IPS DF 6.9 (cell line): ENCODE measurements at regions not wholly inside any gene's neighbourhood (a gene's known extent, or its start where the extent isn't known, plus 50 kb on each side); places are given as distances from the start of the nearest gene placed in this dataset.

Source experiments
- DNase-seq: peaks from one replicate; pipeline ENCODE4 v3.0.0-alpha.2; 2013; ENCODE audit warnings: low read depth, low spot score
- H3K27ac ChIP-seq: one replicate; pipeline ENCODE4 v1.5.1; 2013; ENCODE audit warnings: low read length, control low read depth
- H3K27me3 ChIP-seq: 2 replicates; pipeline ENCODE4 v1.6.1; 2013; ENCODE audit warnings: mild to moderate bottlenecking, low read length; ENCODE audit not compliant: control insufficient read depth, insufficient read depth
- H3K36me3 ChIP-seq: 2 replicates; pipeline ENCODE4 v1.6.1; 2013; ENCODE audit warnings: low read length; ENCODE audit not compliant: control insufficient read depth, insufficient read depth
- H3K4me1 ChIP-seq: 2 replicates; pipeline ENCODE4 v1.6.1; 2013; ENCODE audit warnings: low read length; ENCODE audit not compliant: control insufficient read depth, insufficient read depth
- H3K4me3 ChIP-seq: 2 replicates; pipeline ENCODE4 v1.5.1; 2013; ENCODE audit warnings: mild to moderate bottlenecking, low read length
- H3K9me3 ChIP-seq: 2 replicates; pipeline ENCODE4 v1.6.1; 2013; ENCODE audit warnings: low read length, inconsistent platforms; ENCODE audit not compliant: control insufficient read depth, insufficient read depth
- WGBS: extraction: QIAGEN DNeasy Blood & Tissue Kit; methylation state at CpG from one replicate; pipeline ENCODE4 v1.1.7; 2013; ENCODE audit warnings: mixed read lengths, missing lambda C conversion rate; ENCODE audit not compliant: insufficient read length, insufficient coverage; 5-methylcytosine and 5-hydroxymethylcytosine counted together

- Histone ChIP-seq H3K4me3 (no peak overlapping the region), H3K27me3 (no peaks in the 10 kb centered on the region), H3K4me1 (no peaks in the 10 kb centered on the region), H3K9me3 (no peaks in the 10 kb centered on the region), H3K36me3 (no peaks in the 10 kb centered on the region), H3K27ac (no peak overlapping the region)
- WGBS: no CpG with 5 or more reads among the region's 9 CpGs
- no peak for DNase-seq
Observed at GRCh38 chr21:16310176-16310575, 580.4 kb downstream of the USP25 start.

- Histone ChIP-seq H3K4me3 (no peak overlapping the region), H3K27ac (no peak overlapping the region), H3K36me3 (no peaks in the 10 kb centered on the region), H3K4me1 (no peaks in the 10 kb centered on the region), H3K27me3 (no peaks in the 10 kb centered on the region), H3K9me3 (no peaks in the 10 kb centered on the region)
- no peak for DNase-seq
- WGBS: 100% methylated on average over 1 of the region's 3 CpGs
Observed at GRCh38 chr21:16311229-16311628, 581.4 kb downstream of the USP25 start.

GRCh38 chr21:16312321-16312720, 582.5 kb downstream of the USP25 start:
- Histone ChIP-seq H3K4me3 (no peak overlapping the region), H3K27me3 (no peaks in the 10 kb centered on the region), H3K36me3 (no peaks in the 10 kb centered on the region), H3K9me3 (no peaks in the 10 kb centered on the region), H3K4me1 (no peaks in the 10 kb centered on the region), H3K27ac (no peak overlapping the region)
- no peak for DNase-seq

GRCh38 chr21:16315223-16315622, 585.4 kb downstream of the USP25 start:
- WGBS: no CpG with 5 or more reads among the region's 1 CpG
- H3K36me3 ChIP-seq: no peaks in the 10 kb centered on the region
- no peak overlapping the region for H3K4me3 ChIP-seq
- DNase-seq: no peak
- no peaks in the 10 kb centered on the region for H3K9me3 ChIP-seq
- no peaks in the 10 kb centered on the region for H3K27me3 ChIP-seq
- H3K27ac ChIP-seq: no peak overlapping the region
- H3K4me1 ChIP-seq: no peaks in the 10 kb centered on the region

GRCh38 chr21:16318651-16319300, 589.0 kb downstream of the USP25 start:
- H3K36me3 ChIP-seq: no peaks in the 10 kb centered on the region
- no peak for DNase-seq
- H3K27me3 ChIP-seq: no peaks in the 10 kb centered on the region
- no peaks in the 10 kb centered on the region for H3K9me3 ChIP-seq
- H3K4me3 ChIP-seq: no peak overlapping the region
- no peaks in the 10 kb centered on the region for H3K4me1 ChIP-seq
- H3K27ac ChIP-seq: no peak overlapping the region

- DNase-seq: no peak
- H3K9me3 ChIP-seq: no peaks in the 10 kb centered on the region
- H3K4me3 ChIP-seq: no peak overlapping the region
- no peaks in the 10 kb centered on the region for H3K36me3 ChIP-seq
- no peaks in the 10 kb centered on the region for H3K27me3 ChIP-seq
- H3K4me1 ChIP-seq: no peaks in the 10 kb centered on the region
- WGBS: no CpG with 5 or more reads among the region's 1 CpG
- no peak overlapping the region for H3K27ac ChIP-seq
Observed at GRCh38 chr21:16320110-16320509, 590.3 kb downstream of the USP25 start.

GRCh38 chr21:16322454-16322853, 592.7 kb downstream of the USP25 start:
- DNase-seq: no peak
- Histone ChIP-seq H3K36me3 (no peaks in the 10 kb centered on the region), H3K27ac (no peak overlapping the region), H3K4me1 (no peaks in the 10 kb centered on the region), H3K4me3 (no peak overlapping the region), H3K9me3 (no peaks in the 10 kb centered on the region), H3K27me3 (no peaks in the 10 kb centered on the region)
- no CpG with 5 or more reads among the region's 2 CpGs for WGBS

GRCh38 chr21:16323596-16323995, 593.8 kb downstream of the USP25 start:
- no peak for DNase-seq

GRCh38 chr21:16324630-16325029, 594.8 kb downstream of the USP25 start:
- Histone ChIP-seq H3K36me3 (no peaks in the 10 kb centered on the region), H3K27me3 (no peaks in the 10 kb centered on the region), H3K27ac (no peak overlapping the region), H3K4me3 (no peak overlapping the region), H3K9me3 (no peaks in the 10 kb centered on the region), H3K4me1 (no peaks in the 10 kb centered on the region)
- DNase-seq: no peak
- WGBS: no CpG with 5 or more reads among the region's 1 CpG

More at GRCh38 chr21:16323596-16323995, 593.8 kb downstream of the USP25 start:
- H3K36me3 ChIP-seq: no peaks in the 10 kb centered on the region
- no peaks in the 10 kb centered on the region for H3K9me3 ChIP-seq
- H3K27ac ChIP-seq: no peak overlapping the region
- H3K27me3 ChIP-seq: no peaks in the 10 kb centered on the region
- H3K4me3 ChIP-seq: no peak overlapping the region
- no CpG with 5 or more reads among the region's 1 CpG for WGBS
- H3K4me1 ChIP-seq: no peaks in the 10 kb centered on the region

- no CpG with 5 or more reads among the region's 6 CpGs for WGBS
- Histone ChIP-seq H3K27ac (no peak overlapping the region), H3K4me3 (no peak overlapping the region), H3K9me3 (no peaks in the 10 kb centered on the region), H3K27me3 (no peaks in the 10 kb centered on the region), H3K36me3 (no peaks in the 10 kb centered on the region), H3K4me1 (no peaks in the 10 kb centered on the region)
- DNase-seq: peak; percentile 29
Observed at GRCh38 chr21:16330082-16330907, 600.5 kb downstream of the USP25 start.

GRCh38 chr21:16330908-16331268, 601.1 kb downstream of the USP25 start:
- Histone ChIP-seq H3K4me1 (no peaks in the 10 kb centered on the region), H3K27me3 (no peaks in the 10 kb centered on the region), H3K36me3 (no peaks in the 10 kb centered on the region), H3K4me3 (no peak overlapping the region), H3K27ac (no peak overlapping the region), H3K9me3 (no peaks in the 10 kb centered on the region)
- no CpG with 5 or more reads among the region's 5 CpGs for WGBS
- no peak for DNase-seq
